ENCODE measurements at regions not wholly inside any gene's neighbourhood (a gene's known extent, or its start where the extent isn't known, plus 50 kb on each side); places are given as distances from the start of the nearest gene placed in this dataset.
"Not testable (repeated sequence)": the region's sequence is repeated elsewhere in the genome, so short reads cannot be mapped to it uniquely, and the experiment has no call there.

GRCh38 chr1:70671006-70671405, 259.9 kb downstream of the CTH start:
- no peak for DNase-seq (ENCODE audit: low read depth, low spot score)

- no peak for DNase-seq (ENCODE audit: low read depth, low spot score)
Measured at GRCh38 chr1:70672442-70672888, 261.4 kb downstream of the CTH start.

- DNase-seq (ENCODE audit: low read depth, low spot score): no peak
Measured at GRCh38 chr1:70674941-70675685, 264.0 kb downstream of the CTH start.

- no peak for DNase-seq (ENCODE audit: low read depth, low spot score)
Measured at GRCh38 chr1:70675737-70676156, 264.7 kb downstream of the CTH start.

GRCh38 chr1:70685300-70686286, 274.5 kb downstream of the CTH start:
- DNase-seq (ENCODE audit: low read depth, low spot score): peak; percentile 63

- DNase-seq (ENCODE audit: low read depth, low spot score): no peak
Measured at GRCh38 chr1:70688580-70688979, 277.5 kb downstream of the CTH start.

- DNase-seq (ENCODE audit: low read depth, low spot score): peak; percentile 20
Measured at GRCh38 chr1:70706381-70707037, 295.4 kb downstream of the CTH start.

GRCh38 chr1:70707214-70707613, 296.1 kb downstream of the CTH start:
- no peak for DNase-seq (ENCODE audit: low read depth, low spot score)

- DNase-seq (ENCODE audit: low read depth, low spot score): no peak
Measured at GRCh38 chr1:70714149-70714548, 303.1 kb downstream of the CTH start.

GRCh38 chr1:70717211-70717610, 306.1 kb downstream of the CTH start:
- no peak for DNase-seq (ENCODE audit: low read depth, low spot score)

GRCh38 chr1:70717656-70718055, 306.6 kb downstream of the CTH start:
- no peak for DNase-seq (ENCODE audit: low read depth, low spot score)

- peak; percentile 2 for DNase-seq (ENCODE audit: low read depth, low spot score)
Measured at GRCh38 chr1:70718086-70718630, 307.1 kb downstream of the CTH start.

- no peak for DNase-seq (ENCODE audit: low read depth, low spot score)
Measured at GRCh38 chr1:70719154-70719553, 308.1 kb downstream of the CTH start.

GRCh38 chr1:70720109-70720508, 309.0 kb downstream of the CTH start:
- no peak for DNase-seq (ENCODE audit: low read depth, low spot score)

GRCh38 chr1:70720521-70720920, 309.5 kb downstream of the CTH start:
- DNase-seq (ENCODE audit: low read depth, low spot score): no peak

- DNase-seq (ENCODE audit: low read depth, low spot score): peak; percentile 38
Measured at GRCh38 chr1:70727886-70728489, 316.9 kb downstream of the CTH start.

- not testable (repeated sequence) for DNase-seq (ENCODE audit: low read depth, low spot score)
Measured at GRCh38 chr1:70736518-70736917, 311.1 kb downstream of the PTGER3 start.

GRCh38 chr1:70737125-70737524, 310.5 kb downstream of the PTGER3 start:
- no peak for DNase-seq (ENCODE audit: low read depth, low spot score)

- DNase-seq (ENCODE audit: low read depth, low spot score): no peak
Measured at GRCh38 chr1:70738624-70739023, 309.0 kb downstream of the PTGER3 start.

GRCh38 chr1:70745199-70745598, 302.4 kb downstream of the PTGER3 start:
- no peak for DNase-seq (ENCODE audit: low read depth, low spot score)

GRCh38 chr1:70746062-70746461, 301.6 kb downstream of the PTGER3 start:
- not testable (repeated sequence) for DNase-seq (ENCODE audit: low read depth, low spot score)

All from astrocyte of the hippocampus (primary cell).